Smooth muscle cell (in vitro differentiated cells): ENCODE measurements at regions not wholly inside any gene's neighbourhood (a gene's known extent, or its start where the extent isn't known, plus 50 kb on each side); places are given as distances from the start of the nearest gene placed in this dataset.

Source experiments
- DNase-seq: peaks from one replicate; lab custom pipeline; 2025; ENCODE audit not compliant: unreplicated experiment; lab: John Stamatoyannopoulos, UW
- H2AFZ ChIP-seq: fragments of 200-600 bp; sonication (generic); 2 replicates; pipeline ENCODE4 v1.6.0; 2016; ENCODE audit warnings: antibody characterized with exemption, low read depth, mild to moderate bottlenecking
- H3F3A ChIP-seq: fragments of 200-600 bp; sonication (generic); 2 replicates; pipeline ENCODE4 v1.6.0; 2017; ENCODE audit warnings: antibody characterized with exemption, low read depth
- H3K27ac ChIP-seq: fragments of 200-600 bp; sonication (generic); 2 replicates; pipeline ENCODE4 v1.5.1; 2016; ENCODE audit warnings: low read depth, mild to moderate bottlenecking
- H3K27me3 ChIP-seq: fragments of 200-600 bp; sonication (generic); 2 replicates; pipeline ENCODE4 v1.6.1; 2016; ENCODE audit warnings: low read depth, mild to moderate bottlenecking
- H3K36me3 ChIP-seq: fragments of 200-600 bp; sonication (generic); 2 replicates; pipeline ENCODE4 v1.5.1; 2016; ENCODE audit warnings: low read depth
- H3K4me1 ChIP-seq: fragments of 200-600 bp; sonication (generic); 2 replicates; pipeline ENCODE4 v1.5.1; 2016; ENCODE audit warnings: low read depth
- H3K4me2 ChIP-seq: fragments of 200-600 bp; sonication (generic); 2 replicates; pipeline ENCODE4 v1.6.0; 2016; ENCODE audit warnings: mild to moderate bottlenecking
- H3K4me3 ChIP-seq: fragments of 200-600 bp; sonication (generic); 2 replicates; pipeline ENCODE4 v1.5.1; 2016; ENCODE audit warnings: mild to moderate bottlenecking
- H3K79me2 ChIP-seq: fragments of 200-600 bp; sonication (generic); 2 replicates; pipeline ENCODE4 v1.6.0; 2016; ENCODE audit warnings: low read depth, mild to moderate bottlenecking
- H3K9ac ChIP-seq: fragments of 200-600 bp; sonication (generic); 2 replicates; pipeline ENCODE4 v1.6.0; 2016; ENCODE audit warnings: low read depth
- H3K9me3 ChIP-seq: fragments of 200-600 bp; sonication (generic); replicated peaks from 2 replicates; pipeline ENCODE4 v1.5.1; 2016; ENCODE audit warnings: low read depth
- H4K20me1 ChIP-seq: fragments of 200-600 bp; sonication (generic); 2 replicates; pipeline ENCODE4 v1.6.0; 2016; ENCODE audit warnings: low read depth
- WGBS: methylation state at CpG from one replicate; pipeline ENCODE4 v1.1.7; 2016; ENCODE audit warnings: low lambda C conversion rate; 5-methylcytosine and 5-hydroxymethylcytosine counted together
- TF ChIP-seq, protein P1 (sequence below): fragments of 200-600 bp; sonication (generic); IDR thresholded peaks from 2 replicates; pipeline ENCODE4 v1.5.1; 2017; ENCODE audit warnings: borderline replicate concordance, mild to moderate bottlenecking, antibody characterized with exemption; ENCODE audit not compliant: insufficient read depth, poor library complexity, severe bottlenecking

- no peak overlapping the region for H3K9ac ChIP-seq
- no peaks in the 10 kb centered on the region for H3K36me3 ChIP-seq
- no peaks in the 10 kb centered on the region for H3K9me3 ChIP-seq
- 79% methylated on average over 3 of the region's 3 CpGs for WGBS
- no peak overlapping the region for H3K4me3 ChIP-seq
- no peaks in the 10 kb centered on the region for H3F3A ChIP-seq
- H3K4me2 ChIP-seq, result no peak overlapping the region
- H3K4me1 ChIP-seq, result no peaks in the 10 kb centered on the region
- H3K27me3 ChIP-seq, result no peaks in the 10 kb centered on the region
- no peak overlapping the region for H2AFZ ChIP-seq
- no peak for DNase-seq
- H4K20me1 ChIP-seq, result no peaks in the 10 kb centered on the region
- TF ChIP-seq, protein P1, sequence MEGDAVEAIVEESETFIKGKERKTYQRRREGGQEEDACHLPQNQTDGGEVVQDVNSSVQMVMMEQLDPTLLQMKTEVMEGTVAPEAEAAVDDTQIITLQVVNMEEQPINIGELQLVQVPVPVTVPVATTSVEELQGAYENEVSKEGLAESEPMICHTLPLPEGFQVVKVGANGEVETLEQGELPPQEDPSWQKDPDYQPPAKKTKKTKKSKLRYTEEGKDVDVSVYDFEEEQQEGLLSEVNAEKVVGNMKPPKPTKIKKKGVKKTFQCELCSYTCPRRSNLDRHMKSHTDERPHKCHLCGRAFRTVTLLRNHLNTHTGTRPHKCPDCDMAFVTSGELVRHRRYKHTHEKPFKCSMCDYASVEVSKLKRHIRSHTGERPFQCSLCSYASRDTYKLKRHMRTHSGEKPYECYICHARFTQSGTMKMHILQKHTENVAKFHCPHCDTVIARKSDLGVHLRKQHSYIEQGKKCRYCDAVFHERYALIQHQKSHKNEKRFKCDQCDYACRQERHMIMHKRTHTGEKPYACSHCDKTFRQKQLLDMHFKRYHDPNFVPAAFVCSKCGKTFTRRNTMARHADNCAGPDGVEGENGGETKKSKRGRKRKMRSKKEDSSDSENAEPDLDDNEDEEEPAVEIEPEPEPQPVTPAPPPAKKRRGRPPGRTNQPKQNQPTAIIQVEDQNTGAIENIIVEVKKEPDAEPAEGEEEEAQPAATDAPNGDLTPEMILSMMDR, result no peak
- H3K27ac ChIP-seq, result no peak overlapping the region
- no peaks in the 10 kb centered on the region for H3K79me2 ChIP-seq
These were observed 173.7 kb upstream of the CCDC196 start for GRCh38 chr14:66312451-66312850.

DNA sequence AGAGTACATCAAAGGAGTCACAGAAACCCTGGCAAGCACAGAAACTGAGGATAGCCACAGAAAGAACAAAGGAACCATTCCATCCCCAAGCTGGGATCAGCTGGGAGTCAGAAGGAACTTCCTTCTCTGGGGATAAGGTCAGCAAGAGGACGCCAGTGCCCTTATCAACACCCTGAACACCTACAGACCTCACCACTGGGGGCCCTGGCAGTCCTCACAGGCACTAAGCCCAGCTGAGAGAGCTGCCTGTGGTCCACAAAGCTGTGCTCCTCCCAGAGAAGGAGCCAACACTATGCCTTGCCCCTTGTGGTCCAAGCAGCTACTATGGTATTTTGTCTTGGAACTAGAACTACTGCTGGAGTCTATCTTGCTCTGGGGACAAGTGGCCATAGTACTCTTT is 171.1 kb upstream of the CCDC196 start:
- TF ChIP-seq, protein P1, result no peak
- no peaks in the 10 kb centered on the region for H3F3A ChIP-seq
- no peak for DNase-seq
- H3K27me3 ChIP-seq, result no peaks in the 10 kb centered on the region
- no peak overlapping the region for H3K27ac ChIP-seq
- H3K9me3 ChIP-seq, result no peaks in the 10 kb centered on the region
- H3K4me2 ChIP-seq, result no peak overlapping the region
- no peak overlapping the region for H3K9ac ChIP-seq
- no peaks in the 10 kb centered on the region for H4K20me1 ChIP-seq
- no peak overlapping the region for H3K4me3 ChIP-seq
- WGBS, result 85% methylated on average over 1 of the region's 1 CpG
- no peaks in the 10 kb centered on the region for H3K4me1 ChIP-seq
- no peaks in the 10 kb centered on the region for H3K36me3 ChIP-seq
- H3K79me2 ChIP-seq, result no peaks in the 10 kb centered on the region
- no peak overlapping the region for H2AFZ ChIP-seq

DNA sequence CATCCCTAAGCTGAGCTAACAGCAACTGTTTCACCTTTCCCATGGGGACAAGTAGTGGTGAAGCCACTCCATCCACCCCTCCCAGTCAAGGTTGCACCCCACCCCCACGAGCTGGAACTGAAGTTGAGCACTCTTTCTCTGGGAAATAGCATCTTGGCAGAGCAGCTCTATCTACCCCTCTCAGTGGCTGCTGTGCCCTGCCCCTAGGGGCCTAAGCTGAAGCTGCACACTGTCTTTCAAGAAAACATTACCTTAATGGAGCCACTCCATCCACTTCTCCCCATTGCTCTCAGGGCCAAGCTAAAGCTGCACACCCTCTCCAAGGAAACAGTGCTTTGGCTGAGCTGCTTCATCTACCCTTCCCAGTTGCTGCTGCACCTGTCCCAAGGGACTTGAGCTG is 170.6 kb upstream of the CCDC196 start:
- Histone ChIP-seq H3K4me2 (no peak overlapping the region), H4K20me1 (no peaks in the 10 kb centered on the region), H3K9me3 (no peaks in the 10 kb centered on the region), H3K4me1 (no peaks in the 10 kb centered on the region), H3K79me2 (no peaks in the 10 kb centered on the region), H3F3A (no peaks in the 10 kb centered on the region), H3K4me3 (no peak overlapping the region), H2AFZ (no peak overlapping the region), H3K27me3 (no peaks in the 10 kb centered on the region), H3K36me3 (no peaks in the 10 kb centered on the region), H3K9ac (no peak overlapping the region), H3K27ac (no peak overlapping the region)
- DNase-seq, result no peak
- TF ChIP-seq, protein P1, result no peak
- WGBS, result 88% methylated on average over 1 of the region's 1 CpG

GRCh38 chr14:66322564-66322963 is 163.6 kb upstream of the CCDC196 start:
- 96% methylated on average over 1 of the region's 1 CpG for whole genome bisulfite sequencing
- H3K79me2 ChIP-seq, result no peaks in the 10 kb centered on the region
- TF ChIP-seq, protein P1, result no peak

More at GRCh38 chr14:66322564-66322963, 163.6 kb upstream of the CCDC196 start:
- H3K4me1 ChIP-seq, result no peaks in the 10 kb centered on the region
- H4K20me1 ChIP-seq, result no peaks in the 10 kb centered on the region
- no peaks in the 10 kb centered on the region for H3F3A ChIP-seq
- no peak overlapping the region for H3K9ac ChIP-seq
- H3K27ac ChIP-seq, result no peak overlapping the region
- no peak overlapping the region for H2AFZ ChIP-seq
- no peak overlapping the region for H3K4me3 ChIP-seq
- no peaks in the 10 kb centered on the region for H3K27me3 ChIP-seq
- H3K9me3 ChIP-seq, result no peaks in the 10 kb centered on the region
- H3K36me3 ChIP-seq, result no peaks in the 10 kb centered on the region
- no peak for DNase-seq
- no peak overlapping the region for H3K4me2 ChIP-seq
